GM18520 (cell line): ENCODE measurements at regions not wholly inside any gene's neighbourhood (a gene's known extent, or its start where the extent isn't known, plus 50 kb on each side); places are given as distances from the start of the nearest gene placed in this dataset.

Source experiments
- ATAC-seq: cut with Tn5 transposase; IDR thresholded peaks from one replicate; pipeline ENCODE4 v1.9.1; 2021; ENCODE audit not compliant: unreplicated experiment

DNA sequence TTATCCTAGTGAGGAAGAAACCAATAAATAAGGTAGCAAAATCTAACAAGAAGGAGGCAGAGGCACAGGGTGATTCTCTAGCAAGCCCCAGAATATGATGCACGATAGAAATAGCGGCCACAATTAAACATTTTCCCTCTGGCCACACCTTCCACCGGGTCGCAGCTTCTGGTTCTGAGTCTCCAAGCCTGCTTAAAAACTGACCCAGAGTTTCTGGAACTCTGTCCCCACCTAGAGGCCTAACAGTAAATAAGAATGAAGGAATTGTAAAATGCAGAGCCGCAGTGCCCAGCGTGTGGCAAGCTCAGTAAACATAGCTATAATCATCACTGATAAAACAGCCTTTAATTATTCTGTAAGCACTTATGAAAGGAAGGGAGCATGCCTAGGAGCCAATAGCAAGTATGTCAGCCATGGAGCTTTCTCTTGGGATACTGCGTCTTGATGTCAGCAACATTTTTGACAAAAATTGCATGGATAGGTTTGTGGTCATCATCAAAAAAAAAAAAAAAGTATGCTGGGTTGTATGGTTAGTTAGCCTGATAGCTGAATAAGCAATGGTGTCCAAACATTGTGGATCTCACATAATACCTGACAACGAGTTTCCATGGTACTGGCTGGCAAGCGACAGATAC, 465.5 kb downstream of the DNAH5 start:
- ATAC-seq: no peak

DNA sequence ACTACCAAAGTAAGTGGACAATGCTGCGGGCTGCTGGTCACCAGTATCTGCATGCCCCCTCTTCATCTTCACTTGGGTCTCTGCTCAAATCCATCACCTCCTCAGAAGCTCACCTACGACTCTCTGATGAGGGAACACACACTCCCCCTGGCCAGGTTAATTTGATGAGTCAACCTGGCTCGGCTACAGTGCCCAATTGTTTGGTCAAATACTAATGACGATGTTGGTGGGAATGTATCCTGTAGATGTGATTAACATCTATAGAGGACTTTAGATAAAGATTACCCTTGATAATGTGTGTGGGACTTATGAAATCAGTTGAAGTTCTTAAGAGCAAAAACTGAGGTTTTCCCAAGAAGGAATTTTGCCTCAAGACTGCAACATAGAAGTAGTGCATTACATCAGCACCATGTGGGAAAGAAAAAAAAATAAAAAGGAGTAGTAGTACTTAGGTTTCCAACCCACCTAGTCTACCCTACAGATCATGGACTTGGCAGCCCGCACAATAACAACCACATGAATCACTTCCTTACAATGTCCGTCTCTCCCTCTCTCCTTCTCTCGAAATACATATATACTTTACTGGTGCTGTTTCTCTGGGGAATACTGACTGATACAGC, 467.3 kb downstream of the DNAH5 start:
- no peak for ATAC-seq

DNA sequence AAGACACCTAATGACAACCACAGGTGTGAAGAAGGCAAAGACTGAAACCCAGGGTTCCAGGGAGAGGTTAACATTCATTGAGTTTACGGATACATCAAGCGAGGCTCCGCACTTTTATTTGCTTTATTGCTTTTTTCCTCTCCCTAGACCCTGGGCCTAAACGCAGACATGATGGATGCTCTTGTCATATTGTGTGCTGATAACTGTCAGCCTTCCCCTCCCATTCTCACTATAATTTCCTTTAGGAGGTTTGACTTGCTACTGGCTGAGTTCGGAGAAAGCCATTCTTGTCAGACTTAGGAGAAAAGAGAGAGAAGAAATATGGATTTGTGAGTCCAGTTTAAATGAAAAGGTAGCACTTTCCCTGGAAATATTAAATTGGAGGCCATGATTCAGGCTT, 471.6 kb downstream of the DNAH5 start:
- ATAC-seq: no peak

DNA sequence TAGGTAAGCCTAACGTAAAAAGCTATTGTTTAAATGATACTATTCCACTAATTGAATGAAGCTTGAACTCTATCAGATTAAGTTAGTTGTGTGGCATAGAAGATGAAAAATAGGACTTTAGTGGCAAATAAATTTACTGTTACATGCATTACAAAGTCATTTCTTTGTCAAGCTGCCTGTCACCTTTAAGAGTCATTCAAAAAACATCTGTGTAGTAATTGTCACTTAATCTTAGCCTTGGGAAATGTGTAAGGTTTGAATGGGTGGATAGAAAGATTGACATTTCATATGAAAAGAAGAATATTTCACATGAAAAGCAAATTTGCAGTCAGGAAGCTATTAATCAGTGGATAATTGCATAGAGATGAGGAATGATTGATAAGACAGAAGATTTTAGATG, 473.5 kb downstream of the DNAH5 start:
- ATAC-seq: no peak

DNA sequence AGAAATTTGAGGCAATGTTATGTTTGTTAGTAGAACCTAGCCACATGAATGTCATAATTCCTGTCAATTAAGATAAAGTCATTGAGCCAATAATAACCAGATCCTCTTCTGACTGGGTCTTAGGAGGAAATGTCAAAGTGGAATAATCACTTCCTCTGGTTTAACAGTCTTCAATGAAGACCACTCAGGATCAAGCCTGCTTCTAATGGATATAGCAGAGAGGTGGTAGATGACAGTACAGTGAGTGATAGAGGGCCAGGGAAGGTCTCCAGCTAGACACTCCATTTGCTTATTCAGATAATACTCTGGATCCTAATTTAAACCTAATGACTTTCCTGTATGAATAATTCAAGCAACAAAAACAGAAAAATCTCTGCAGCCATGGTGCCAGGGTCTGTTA, 474.2 kb downstream of the DNAH5 start:
- ATAC-seq: no peak

DNA sequence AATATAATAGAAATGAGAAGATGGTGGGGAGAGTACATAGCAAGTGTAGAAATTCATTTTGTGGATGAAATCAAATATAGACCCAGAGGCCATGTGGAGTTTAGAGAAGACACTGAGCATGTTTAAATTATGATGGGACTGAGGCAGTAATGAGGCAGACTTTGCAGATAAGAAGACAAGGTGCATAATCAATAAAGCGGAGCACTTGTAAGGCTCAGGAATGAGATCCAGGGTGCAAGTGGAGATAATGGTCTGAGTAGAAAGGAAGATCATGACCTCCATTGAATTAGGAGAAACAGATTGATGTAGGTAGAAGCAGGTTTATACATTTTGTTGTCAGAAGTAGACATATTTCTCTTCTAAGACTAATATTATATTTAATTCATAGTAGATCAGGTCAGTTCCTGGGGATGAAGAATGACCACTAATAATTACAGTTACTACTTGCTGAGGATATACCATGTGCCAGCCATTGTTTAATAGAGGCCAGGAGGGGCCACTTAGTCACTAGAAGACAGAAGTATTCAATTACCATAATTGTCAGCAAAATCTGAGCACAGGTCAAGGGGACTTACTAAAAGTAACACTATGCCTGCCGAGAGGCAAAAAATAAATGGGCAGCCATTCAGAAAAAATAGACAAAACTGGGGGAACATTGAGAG, 479.8 kb downstream of the DNAH5 start:
- no peak for ATAC-seq

DNA sequence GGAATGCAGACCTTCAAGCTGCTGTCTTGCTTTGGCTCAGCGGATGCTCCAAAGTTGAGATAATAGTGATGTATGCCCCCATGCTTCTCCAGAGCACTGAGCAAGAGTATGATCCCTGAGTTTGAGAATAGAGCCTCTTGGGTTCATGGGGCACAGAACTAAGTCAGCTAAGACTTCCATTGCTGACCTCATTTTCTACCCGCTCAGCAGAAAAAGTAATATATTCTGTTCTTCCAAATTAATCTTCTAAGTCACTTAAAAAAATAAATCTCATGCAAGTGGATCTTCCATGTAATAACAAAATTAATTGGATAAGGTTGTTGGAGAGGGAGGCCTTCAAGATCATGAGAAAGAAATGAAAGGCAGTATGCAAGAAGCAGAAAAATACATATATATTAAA, 483.9 kb downstream of the DNAH5 start:
- no peak for ATAC-seq

DNA sequence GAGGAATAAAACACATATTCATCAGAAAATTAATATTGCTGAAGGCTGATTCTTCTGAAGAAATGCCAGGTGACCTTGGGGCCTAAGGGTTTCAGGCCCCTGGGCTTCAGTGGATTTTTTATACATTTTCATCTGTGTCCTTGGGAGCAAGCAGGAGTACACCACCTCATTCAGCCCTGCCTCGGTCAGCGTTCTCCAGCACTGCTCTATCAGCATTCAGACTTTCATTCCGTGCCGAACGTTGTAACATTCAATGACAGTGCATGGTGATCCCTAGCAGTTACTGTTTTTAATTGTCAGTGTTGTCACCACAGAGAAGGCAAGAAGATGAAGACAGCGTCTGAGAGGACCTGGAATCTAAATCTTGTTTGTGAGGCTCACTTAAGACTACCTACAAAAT, 490.4 kb downstream of the DNAH5 start:
- ATAC-seq: no peak

DNA sequence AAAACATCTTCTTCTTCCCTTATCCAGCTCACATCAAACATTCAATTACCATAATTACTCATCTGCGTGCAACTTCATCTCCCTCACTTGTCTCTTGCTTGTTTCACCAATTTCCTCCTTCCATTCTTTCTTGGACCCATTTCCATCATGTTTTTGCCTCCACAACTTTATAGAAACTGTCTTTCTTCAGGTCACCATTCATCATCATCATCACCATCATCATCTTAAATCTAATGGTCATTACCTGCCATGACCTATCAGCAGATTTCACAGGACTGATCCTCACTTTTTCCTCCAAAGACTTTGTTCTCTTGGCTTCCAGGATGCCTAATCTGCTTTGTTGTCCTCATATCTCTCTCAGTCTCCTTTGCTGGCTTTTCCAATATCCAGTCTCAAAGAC, 495.6 kb downstream of the DNAH5 start:
- no peak for ATAC-seq

DNA sequence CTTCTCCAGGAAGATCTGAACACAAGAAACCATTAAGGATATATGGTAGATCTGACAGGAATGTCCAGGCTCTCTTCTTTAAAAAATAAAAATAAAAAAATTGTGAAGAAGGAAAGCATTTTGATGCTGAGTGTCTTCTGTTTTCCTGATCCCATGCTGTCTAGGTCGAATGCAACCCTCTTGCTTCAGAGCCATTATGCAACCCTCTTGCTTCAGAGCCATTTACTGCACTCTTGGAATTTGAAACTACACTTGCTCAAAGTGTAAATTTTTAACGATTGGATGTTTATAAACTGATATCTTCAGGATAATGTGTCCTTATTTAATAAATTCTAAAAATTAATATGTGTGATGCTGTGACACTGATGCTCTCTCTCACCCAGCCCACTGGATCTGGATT, 505.1 kb downstream of the DNAH5 start:
- no peak for ATAC-seq

DNA sequence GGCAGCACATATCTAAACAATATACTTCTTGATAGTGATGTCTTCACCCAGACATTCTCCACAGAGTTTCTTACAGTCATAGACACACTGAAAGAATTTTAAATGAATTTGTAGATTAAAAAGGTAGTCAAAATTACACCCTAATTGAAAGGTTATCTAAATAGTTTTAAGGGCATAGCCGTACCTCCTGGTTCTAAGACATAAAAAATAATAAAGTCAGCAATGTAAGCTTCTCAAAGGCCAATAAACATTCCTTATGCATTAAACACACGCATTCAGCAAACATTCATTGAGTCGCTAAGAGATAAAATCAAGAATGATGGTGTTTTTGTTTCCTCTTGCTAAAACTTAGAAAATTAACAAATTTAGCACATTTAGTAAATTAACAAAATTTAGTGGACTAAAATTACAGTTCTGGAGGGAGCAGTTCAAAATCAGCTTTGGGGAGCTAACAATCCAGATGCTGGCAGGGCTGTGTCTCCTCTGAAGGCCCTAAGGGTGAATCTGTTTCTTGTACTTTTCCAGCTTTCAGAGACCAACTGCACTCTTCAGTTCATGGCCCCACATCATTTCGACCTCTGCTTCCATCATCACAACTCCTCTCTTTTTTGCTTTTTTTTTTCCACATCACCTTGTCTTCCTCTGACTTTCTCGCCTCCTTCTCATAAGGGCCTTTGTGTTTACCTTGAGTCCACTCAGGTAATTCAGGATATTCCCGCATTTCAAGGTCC, 516.5 kb downstream of the DNAH5 start:
- no peak for ATAC-seq

DNA sequence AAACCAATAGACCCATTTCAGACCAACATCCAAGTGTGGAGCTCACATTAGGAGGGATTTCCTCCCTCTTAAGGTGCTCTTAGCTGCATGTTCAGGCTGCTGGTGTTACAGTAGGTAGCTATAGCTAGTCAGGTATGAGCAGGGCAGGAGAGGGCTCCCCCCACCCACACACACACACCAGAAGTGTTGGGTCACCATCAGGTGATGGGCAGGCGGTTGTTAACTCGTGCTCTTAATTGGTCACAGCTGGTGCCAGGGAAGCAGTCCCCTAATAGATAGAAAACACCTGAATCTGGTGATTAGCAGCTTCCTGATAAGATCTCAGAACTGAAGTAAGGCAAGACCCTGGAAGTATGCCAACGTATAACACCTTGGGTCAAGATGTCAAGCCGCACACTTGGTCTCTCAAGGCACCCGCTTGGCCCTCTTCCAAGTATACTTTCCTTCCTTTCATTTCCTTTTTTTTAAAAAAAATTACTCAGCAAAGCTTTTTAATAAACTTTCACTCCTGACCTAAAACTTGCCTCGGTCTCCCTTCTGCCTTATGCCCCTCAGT, 532.4 kb downstream of the DNAH5 start:
- no peak for ATAC-seq

DNA sequence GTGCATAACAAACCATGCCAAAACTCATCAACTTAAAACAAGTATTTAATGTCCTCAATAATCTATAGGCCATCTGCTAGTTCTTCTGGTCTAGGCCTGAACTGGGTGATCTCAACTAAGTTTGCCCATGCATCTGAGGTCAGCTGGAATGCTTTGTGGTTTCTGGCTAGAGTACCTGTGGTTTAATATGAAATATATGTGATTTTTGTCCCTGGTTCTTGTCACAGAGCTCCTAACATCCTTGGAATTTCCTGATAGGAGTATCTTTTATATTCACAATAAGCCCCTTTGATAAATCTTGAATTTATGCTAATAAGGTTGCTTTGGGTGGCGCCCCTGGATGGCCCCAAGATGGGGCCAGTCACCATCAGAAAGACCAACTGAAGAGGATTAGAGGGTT, 535.9 kb downstream of the DNAH5 start:
- ATAC-seq: no peak

DNA sequence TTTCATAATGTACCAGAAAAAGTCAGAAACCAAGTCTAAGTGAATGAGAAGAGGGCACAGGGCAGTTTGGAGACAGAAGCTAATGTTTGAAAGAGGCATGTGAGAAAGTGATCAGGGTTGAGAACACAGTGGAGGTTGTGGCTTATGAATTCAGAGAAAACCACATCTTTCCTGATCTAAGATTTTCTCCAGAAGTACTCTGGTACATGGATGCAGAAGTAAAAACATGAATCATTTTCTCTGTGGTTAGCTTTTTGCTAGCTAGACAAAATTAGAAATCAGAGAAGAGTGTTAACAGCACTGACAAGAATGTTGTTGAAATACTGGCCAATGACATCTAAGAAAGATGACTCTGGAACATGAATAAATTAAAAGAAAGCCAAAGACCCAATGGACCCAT, 541.1 kb downstream of the DNAH5 start:
- ATAC-seq: no peak

DNA sequence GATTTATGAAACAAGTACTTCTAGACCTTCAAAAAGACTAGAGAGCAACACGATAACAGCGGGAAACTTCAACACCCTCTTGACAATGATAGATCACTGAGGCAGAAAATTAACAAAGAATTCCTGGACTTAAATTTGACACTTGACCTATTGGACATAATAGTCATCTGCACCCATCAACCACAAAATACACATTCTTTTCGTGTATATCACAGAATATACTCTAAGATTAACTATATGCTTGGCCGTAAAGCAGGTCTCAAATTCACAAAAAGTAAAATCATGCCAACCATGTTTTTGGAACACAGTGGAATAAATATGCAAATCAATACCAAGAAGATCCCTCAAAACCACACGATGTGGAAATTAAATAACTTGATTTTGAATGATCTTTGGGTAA, 559.4 kb downstream of the DNAH5 start:
- no peak for ATAC-seq

DNA sequence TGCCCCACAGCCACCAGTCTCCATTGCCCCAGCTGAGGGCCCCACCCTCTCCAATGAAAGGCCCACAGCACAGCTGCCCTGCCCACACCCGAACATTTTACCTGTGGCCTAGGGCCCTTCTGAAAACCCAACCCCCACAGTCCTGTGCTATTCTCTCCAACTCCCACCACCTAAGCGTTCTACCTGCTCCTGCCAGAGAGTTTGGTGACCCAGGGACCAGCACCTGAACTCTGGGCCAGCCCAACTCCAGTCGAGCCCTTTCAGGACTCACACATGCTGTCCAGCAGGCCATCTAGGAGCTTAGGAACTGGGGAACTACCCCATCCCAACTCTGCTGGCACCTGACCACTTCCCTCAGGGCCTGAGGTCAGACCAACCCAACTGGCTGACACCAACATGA, 562.3 kb downstream of the DNAH5 start:
- ATAC-seq: no peak

DNA sequence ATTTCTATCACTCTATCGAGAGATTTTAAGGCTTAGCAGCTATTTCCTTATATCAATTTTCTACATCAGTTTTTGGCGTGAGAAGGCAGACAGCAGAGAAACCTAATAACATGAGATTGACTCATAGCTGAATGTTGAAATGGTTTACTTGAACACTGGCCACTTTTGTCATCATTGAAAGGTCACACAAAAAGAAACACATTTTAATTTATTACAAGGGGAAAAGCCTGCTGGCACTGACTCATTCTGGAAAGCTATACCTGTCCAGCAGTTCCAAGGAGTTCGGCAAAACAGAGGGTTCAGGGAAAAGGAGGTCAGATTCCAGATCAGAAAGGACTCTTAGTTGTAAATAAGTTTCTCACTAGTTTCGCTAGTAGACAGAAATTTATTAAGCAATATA, 566.4 kb downstream of the DNAH5 start:
- ATAC-seq: no peak

DNA sequence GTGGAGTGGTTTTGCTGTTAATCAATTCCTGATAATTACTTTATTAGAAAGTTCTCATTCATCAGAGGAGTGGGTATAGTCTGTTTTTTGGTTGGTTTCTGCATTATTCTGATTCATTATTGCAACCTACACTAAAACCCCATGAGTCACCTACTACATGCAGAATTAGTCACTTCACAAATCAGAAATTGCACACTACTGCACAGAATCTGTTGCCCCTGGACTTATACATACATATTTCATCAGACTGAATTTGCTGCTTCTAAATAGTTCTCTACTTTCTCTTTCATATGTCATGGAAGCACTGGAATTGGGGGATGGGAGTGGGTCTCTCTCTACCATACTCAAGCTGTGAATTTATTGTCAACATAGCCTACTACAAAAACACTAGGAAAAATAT, 585.1 kb downstream of the DNAH5 start:
- ATAC-seq: no peak

DNA sequence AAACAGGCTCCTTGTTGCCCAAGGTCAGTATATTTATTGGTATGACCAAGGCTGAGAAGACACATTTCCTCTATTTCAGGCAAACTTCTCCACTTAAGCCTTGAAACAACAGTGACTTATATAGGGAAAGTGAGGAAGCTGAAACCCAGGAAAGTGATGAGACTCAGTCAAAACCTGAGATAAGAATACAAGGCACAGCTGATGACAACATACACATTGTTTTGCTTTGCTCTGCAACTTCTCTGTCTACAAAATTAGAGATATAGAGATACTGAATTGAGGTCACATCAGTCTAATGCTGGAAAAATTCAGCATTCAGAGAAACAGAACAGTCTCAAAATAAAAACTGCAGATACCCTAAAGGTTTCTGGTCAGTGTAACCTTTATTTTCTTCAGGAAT, 586.1 kb downstream of the DNAH5 start:
- no peak for ATAC-seq

DNA sequence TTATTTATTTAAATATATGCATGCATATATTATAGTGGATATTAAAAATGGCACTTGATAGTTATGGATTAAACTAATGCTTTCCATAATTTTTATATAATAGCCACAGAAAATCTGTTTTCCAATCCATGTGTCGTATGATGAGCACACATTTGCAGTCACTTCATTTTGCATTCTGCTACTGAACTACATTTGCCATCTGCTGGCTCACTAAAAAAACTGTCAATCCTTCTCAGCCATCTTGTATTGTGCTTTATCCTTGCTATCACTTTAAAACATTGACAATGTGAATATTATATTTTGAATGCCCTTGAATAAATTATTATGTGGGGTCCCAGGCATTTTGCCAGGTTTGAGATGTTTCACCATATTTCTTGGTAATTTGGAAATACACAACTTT, 586.6 kb downstream of the DNAH5 start:
- ATAC-seq: no peak

DNA sequence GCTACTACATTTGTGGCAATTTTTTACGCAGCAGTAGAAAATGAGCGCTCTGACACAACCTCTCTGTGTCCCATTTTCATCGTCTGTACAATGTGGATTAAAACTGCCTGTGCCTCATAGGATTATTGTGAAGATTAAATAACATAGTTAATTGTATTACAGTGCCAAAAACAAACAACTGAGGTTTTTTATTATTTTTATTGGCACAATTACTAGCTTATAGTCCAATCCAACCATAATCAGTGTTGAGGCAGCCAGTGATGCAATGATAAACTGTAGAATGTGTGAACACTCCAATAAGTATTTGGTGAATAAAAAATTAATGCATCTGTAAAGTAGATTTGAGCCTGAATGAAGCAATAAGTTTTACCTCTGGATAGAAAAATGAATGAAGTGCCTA, 588.3 kb downstream of the DNAH5 start:
- ATAC-seq: no peak

DNA sequence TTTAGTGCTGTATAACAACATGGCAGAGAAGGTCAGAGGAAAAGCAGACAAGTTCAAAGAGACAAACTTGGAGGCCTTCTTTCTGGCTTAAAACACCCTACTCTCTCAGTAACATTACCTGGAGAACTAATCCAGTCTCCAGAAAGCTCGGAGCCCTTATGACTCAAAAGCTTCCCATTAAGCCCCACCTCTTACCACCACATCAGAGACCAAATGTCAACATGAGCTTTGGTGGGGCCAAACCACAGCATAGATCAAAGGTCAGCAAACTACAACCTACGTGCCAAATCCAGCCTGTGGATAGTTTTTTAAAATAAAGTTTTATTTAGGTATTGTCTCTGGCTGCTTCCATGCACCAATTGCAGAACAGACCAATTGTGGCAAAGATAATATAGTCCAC, 589.9 kb downstream of the DNAH5 start:
- ATAC-seq: no peak
